Hematopoietic multipotent progenitor cell (in vitro differentiated cells): ENCODE measurements at regions not wholly inside any gene's neighbourhood (a gene's known extent, or its start where the extent isn't known, plus 50 kb on each side); places are given as distances from the start of the nearest gene placed in this dataset.
"Not testable (repeated sequence)": the region's sequence is repeated elsewhere in the genome, so short reads cannot be mapped to it uniquely, and the experiment has no call there.

Experiments used
- DNase-seq, 3 donors: peaks; one replicate each; pipeline ENCODE4 v3.0.0-alpha.2; 2011 to 2015; ENCODE audit warnings: low read depth in 2 of 3, low spot score in 2 of 3

DNA sequence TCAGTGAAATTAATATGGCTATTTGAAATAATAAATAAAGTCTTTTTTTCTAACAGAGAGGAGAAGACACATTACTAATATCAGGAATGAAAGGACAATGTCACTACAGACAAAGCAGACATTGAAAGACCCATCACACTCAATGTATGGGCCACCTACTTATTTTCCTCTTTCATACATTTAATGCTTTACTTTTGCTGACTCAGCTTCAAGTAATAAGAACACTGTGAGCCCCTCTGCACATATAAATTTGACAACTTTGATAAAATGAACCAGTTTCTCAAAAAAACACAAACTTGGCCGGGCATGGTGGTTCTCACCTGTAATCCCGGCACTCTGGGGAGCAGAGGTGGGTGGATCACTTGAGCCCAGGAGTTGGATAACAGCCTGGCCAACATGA, 664.2 kb upstream of the COBL start:
- no peak for DNase-seq

DNA sequence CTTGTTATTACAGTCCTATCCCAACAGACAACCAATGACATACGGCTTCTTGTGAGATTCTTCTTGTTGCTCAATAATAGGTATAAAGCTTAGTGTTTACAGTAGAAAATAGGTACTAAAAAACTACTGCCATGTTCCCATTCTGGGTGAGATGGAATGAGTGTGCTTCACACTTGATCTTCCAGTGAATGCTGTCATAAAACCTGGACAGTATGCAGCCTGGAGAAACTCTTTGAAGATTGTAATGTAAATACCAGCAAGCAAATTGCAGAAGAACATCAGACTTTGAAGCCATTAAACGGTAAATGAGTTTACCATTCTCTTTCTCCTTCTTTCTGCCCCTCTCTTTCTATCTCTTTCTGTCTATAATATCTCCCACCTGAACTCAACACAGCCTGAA, 663.7 kb upstream of the COBL start:
- no peak for DNase-seq

DNA sequence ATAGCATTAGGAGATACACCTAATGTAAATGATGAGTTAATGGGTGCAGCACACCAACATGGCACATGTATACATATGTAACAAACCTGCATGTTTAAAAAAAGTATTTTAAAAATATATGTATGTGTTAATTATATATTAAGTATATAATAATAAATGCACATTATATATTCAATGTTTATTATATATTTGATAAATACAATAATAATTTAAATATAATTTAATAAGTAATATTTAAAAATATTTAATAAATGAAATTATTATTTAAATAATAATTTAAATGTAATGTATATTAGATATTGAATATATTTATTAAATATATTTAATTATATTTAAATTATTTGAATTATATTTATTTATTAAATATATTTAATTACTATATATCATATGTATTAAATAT, 661.3 kb upstream of the COBL start:
- no peak for DNase-seq

GRCh38 chr7:51973939-51974338, 657.3 kb upstream of the COBL start:
- DNase-seq: no peak

DNA sequence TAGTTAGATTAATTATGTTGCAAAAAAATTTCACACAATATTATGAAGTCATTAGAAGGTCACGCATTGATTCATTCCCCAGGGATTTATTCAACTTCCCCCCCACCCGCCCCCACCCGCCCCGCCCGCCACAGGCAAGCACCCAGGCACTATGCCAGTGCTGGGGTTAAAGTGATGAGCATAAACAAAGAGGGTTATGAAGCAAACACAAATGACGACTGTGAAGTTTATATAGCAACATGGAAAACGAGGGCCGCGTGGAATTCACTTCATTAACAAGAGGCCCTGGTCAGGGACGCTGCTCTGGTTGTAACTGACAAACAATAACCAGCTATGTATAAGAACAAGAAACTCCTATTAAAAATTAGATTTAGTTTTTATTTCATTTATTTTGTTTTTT, 656.5 kb upstream of the COBL start:
- no peak for DNase-seq

GRCh38 chr7:51970961-51971665, 654.5 kb upstream of the COBL start:
- DNase-seq: no peak

GRCh38 chr7:51968461-51968860, 651.9 kb upstream of the COBL start:
- DNase-seq: no peak

GRCh38 chr7:51965454-51965853, 648.8 kb upstream of the COBL start:
- no peak for DNase-seq

DNA sequence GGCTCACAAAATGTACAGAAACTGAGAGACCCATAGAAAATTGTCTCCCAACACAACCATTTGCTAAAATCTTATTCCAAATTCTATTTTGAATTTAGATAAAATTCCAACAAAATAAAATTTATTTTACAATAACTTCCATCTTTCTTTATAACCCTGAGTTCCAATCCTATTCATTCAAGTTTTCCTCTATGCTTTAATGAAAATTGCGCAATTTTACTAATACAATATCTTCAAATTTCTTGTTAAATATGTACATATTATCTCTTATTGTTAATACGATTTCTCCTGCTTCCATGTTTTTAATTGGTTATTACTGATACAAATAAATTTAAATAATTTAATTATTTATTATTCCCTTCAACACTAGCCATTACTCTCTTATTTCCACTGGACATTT, 645.2 kb upstream of the COBL start:
- no peak for DNase-seq

- no peak for DNase-seq
Observed at GRCh38 chr7:51950813-51951212, 634.2 kb upstream of the COBL start.

DNA sequence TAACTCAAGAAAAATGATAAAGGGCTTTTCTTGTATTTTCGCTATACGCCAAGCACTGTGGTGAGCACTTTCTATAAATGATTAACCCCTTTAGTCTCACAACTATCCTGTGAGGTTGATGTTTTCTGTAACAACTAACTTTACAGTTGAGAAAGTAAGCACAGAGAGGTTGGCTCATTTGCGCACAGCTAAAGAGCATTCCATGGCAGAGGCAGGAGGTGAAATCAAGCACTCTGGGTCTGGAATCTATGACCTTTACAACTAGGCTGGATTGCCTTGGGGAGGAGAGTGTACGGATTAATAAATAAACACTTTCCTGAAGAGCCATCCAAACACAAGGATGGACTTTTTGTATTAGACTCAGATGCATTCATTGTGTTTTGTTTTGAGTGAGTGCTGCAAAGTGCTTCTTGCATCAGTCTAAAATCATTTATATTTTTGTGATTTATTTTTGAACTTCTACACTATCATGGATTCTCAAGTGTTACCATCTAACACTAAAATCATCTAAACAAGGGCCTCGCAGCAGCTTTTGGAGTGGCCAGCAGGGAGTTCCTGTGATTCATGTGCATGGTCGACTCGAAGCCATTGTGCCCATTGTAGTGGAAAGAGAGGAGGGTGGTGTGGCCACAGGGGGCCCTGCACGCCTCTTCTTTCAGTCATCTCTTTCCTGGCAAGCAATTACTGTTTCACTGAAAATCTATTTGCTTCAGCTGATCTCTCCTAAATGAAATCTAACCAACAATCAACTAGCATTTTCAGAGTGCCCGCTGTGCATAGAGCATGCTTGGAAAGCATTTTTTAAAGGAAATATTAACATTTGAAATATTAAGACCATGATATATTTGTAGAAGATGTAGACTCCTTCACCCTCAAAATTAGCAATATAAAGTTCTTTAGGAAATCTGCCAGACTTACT, 633.4 kb upstream of the COBL start:
- no peak for DNase-seq

- DNase-seq: no peak
Observed at GRCh38 chr7:51930834-51931233, 614.2 kb upstream of the COBL start.

DNA sequence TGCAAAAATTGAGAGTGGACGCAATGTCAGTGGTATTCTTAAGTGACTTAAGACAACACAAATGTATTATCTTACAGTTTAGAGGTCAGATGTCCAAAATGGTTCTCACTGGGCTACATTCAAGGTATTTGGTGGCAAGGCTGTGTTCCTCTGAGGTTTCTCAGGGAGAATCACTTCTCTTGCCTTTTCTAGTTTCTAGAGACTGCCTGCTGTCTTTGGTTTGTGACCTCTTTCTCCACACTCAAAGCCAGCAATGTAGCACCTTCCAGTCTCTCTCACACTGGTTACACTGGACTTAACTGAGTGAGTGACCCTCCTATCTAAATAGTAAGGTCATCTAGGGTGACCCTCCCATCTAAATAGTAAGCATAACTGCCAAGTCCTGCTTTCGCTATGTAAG, 613.2 kb upstream of the COBL start:
- no peak for DNase-seq

- no peak for DNase-seq
Observed at GRCh38 chr7:51927738-51928137, 611.1 kb upstream of the COBL start.

DNA sequence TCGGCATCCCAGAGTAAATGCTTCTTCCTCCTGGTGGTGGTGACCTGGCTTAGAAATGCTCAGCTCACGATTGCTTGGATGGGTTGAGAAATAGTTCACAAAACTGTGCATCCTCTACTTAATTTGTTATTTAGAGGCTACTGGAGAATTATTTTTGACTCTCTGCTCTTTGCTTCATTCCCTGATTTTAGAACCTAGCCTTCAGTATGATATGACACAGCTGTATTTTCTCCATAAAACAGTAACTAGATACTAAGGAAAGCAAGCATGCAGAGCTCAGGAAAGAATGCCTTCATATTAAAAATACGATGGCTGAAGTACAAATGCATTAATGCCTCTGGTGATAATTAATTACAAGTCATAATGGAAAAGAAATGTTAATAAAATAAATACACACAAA, 602.0 kb upstream of the COBL start:
- no peak for DNase-seq

GRCh38 chr7:51901489-51901840, 584.9 kb upstream of the COBL start:
- no peak for DNase-seq

- DNase-seq: not testable (repeated sequence)
Observed at GRCh38 chr7:51900755-51901488, 584.3 kb upstream of the COBL start.

- no peak for DNase-seq
Observed at GRCh38 chr7:51899611-51900010, 583.0 kb upstream of the COBL start.

DNA sequence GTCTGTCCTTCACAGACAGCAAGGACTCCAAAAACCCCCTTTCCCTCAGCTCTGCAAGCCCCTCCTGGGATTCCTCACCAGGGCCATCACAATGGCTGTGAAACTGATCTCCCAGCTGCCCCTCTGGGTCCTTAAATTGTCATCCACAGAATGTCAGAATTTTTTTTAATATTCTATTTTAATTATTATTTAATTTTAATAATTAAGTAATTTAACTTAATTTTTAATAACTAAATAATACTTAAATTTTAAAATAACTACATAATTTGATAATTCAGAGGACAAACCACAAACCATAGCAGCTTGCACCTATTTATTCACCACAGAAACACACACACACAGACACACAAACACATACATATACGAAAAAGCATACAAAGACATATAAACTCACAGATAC, 565.8 kb upstream of the COBL start:
- no peak for DNase-seq

- DNase-seq: no peak
Observed at GRCh38 chr7:51881309-51881708, 564.7 kb upstream of the COBL start.

DNA sequence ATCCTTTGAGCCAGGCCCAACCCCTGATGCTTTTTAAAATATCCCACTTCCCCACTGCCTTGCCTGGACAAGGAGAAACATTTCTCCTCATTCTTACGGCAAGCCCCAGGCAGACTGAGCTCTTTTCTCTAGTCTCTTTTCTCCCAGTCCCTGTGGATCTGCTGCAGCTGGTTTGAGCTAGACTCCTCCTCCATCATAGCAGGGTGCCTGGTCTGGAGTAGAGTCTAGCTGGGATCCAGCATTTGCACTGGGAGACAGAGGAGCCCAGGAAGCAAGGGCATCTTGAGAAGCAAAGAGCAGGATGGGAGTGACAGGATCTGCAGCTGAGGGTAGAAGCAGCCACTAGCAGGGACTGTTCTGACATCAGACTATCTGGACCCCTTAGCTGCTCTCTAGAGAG, 562.3 kb upstream of the COBL start:
- DNase-seq: no peak

DNA sequence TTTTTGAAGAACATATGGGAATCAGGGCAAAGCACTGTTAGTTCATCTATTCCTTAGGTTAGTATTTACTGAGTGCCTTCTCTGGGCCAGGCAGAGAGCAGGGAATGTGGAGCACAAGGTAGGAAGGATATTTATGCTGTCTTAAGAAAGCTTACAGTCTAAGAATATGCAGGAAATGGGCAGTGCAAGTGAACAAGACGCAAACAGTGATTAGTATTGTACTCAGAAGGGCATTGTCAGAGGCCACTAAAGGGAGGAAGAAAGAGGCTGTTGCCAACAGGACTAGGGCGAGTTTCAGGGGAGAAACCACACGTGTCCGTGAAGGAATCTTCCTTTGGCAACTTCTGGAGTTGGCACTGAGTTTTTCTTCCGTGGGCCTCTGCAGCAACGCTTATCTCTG, 552.8 kb upstream of the COBL start:
- DNase-seq: no peak
